Esophagus squamous epithelium (tissue), 4 donors: ENCODE measurements at regions not wholly inside any gene's neighbourhood (a gene's known extent, or its start where the extent isn't known, plus 50 kb on each side); places are given as distances from the start of the nearest gene placed in this dataset.

Experiments
- CTCF ChIP-seq, 6 experiments: fragments of 450-650 bp in 4 of 6; fragments of 200-600 bp in 2 of 6; sonication (generic) in 2 of 6; IDR thresholded peaks; one replicate each; pipeline ENCODE4 v1.5.1; 2016 to 2019; ENCODE audit warnings: antibody characterized with exemption in 6 of 6, mild to moderate bottlenecking in 4 of 6, moderate library complexity in 4 of 6
- POLR2A ChIP-seq, 4 donors: fragments of 450-650 bp; IDR thresholded peaks; one replicate each; pipeline ENCODE4 v1.6.1; 2017; ENCODE audit warnings: antibody characterized with exemption in 4 of 4, mild to moderate bottlenecking in 4 of 4, moderate library complexity in 3 of 4

- TF ChIP-seq POLR2A (IDR thresholded peaks at IDR 0.05), result no peak
- TF ChIP-seq CTCF (IDR thresholded peaks at IDR 0.05), result no peak
These were observed 220.1 kb downstream of the MEF2C start for GRCh38 chr5:88662846-88663245.
